HG02852 (cell line): ENCODE measurements at regions not wholly inside any gene's neighbourhood (a gene's known extent, or its start where the extent isn't known, plus 50 kb on each side); places are given as distances from the start of the nearest gene placed in this dataset.
"Not testable (repeated sequence)": the region's sequence is repeated elsewhere in the genome, so short reads cannot be mapped to it uniquely, and the experiment has no call there.

Experiments
- ATAC-seq: cut with Tn5 transposase; IDR thresholded peaks from one replicate; pipeline ENCODE4 v1.9.1; 2021; ENCODE audit warnings: mild to moderate bottlenecking, moderate library complexity; ENCODE audit not compliant: unreplicated experiment

GRCh38 chr4:187383181-187383580 is 612.4 kb upstream of the ZFP42 start:
- ATAC-seq = no peak

GRCh38 chr4:187387739-187388138 is 607.8 kb upstream of the ZFP42 start:
- ATAC-seq = no peak

GRCh38 chr4:187389420-187389819 is 606.2 kb upstream of the ZFP42 start:
- ATAC-seq = no peak

- ATAC-seq = no peak
Measured at GRCh38 chr4:187390646-187391045, 604.9 kb upstream of the ZFP42 start.

GRCh38 chr4:187393531-187394344 is 601.8 kb upstream of the ZFP42 start:
- no peak for ATAC-seq

GRCh38 chr4:187396106-187396505 is 599.5 kb upstream of the ZFP42 start:
- no peak for ATAC-seq

- ATAC-seq = not testable (repeated sequence)
Measured at GRCh38 chr4:187408447-187408846, 587.1 kb upstream of the ZFP42 start.

- no peak for ATAC-seq
Measured at GRCh38 chr4:187413564-187414358, 581.8 kb upstream of the ZFP42 start.

GRCh38 chr4:187414716-187415115 is 580.9 kb upstream of the ZFP42 start:
- no peak for ATAC-seq

- ATAC-seq = no peak
Measured at GRCh38 chr4:187415231-187415630, 580.3 kb upstream of the ZFP42 start.

GRCh38 chr4:187416216-187416615 is 579.4 kb upstream of the ZFP42 start:
- ATAC-seq = no peak

- no peak for ATAC-seq
Measured at GRCh38 chr4:187417721-187418120, 577.9 kb upstream of the ZFP42 start.

- ATAC-seq = no peak
Measured at GRCh38 chr4:187422655-187423054, 572.9 kb upstream of the ZFP42 start.

- ATAC-seq = no peak
Measured at GRCh38 chr4:187424636-187425035, 570.9 kb upstream of the ZFP42 start.

- no peak for ATAC-seq
Measured at GRCh38 chr4:187426511-187426910, 569.1 kb upstream of the ZFP42 start.

GRCh38 chr4:187432310-187432709 is 563.3 kb upstream of the ZFP42 start:
- no peak for ATAC-seq

GRCh38 chr4:187433141-187433540 is 562.4 kb upstream of the ZFP42 start:
- no peak for ATAC-seq

- no peak for ATAC-seq
Measured at GRCh38 chr4:187436251-187436650, 559.3 kb upstream of the ZFP42 start.

- no peak for ATAC-seq
Measured at GRCh38 chr4:187444061-187444460, 551.5 kb upstream of the ZFP42 start.

GRCh38 chr4:187449702-187450101 is 545.9 kb upstream of the ZFP42 start:
- ATAC-seq = no peak

GRCh38 chr4:187451776-187452175 is 543.8 kb upstream of the ZFP42 start:
- ATAC-seq = no peak

GRCh38 chr4:187460016-187460415 is 535.6 kb upstream of the ZFP42 start:
- no peak for ATAC-seq
